HL-60 (cell line): ENCODE measurements at regions not wholly inside any gene's neighbourhood (a gene's known extent, or its start where the extent isn't known, plus 50 kb on each side); places are given as distances from the start of the nearest gene placed in this dataset.

Source experiments
- CTCF ChIP-seq: IDR thresholded peaks from one replicate; pipeline ENCODE4 v1.5.1; 2011; ENCODE audit warnings: low read length, control low read depth, inconsistent platforms; ENCODE audit not compliant: insufficient read depth
- POLR2AphosphoS5 ChIP-seq: IDR thresholded peaks from 2 replicates; pipeline ENCODE4 v1.6.1; 2012; ENCODE audit warnings: low read depth

- TF ChIP-seq POLR2AphosphoS5 (no peak), CTCF (no peak)
These were observed 339.7 kb downstream of the KIF4B start for GRCh38 chr5:155353231-155353630.
